K562 (cell line): ENCODE measurements at regions not wholly inside any gene's neighbourhood (a gene's known extent, or its start where the extent isn't known, plus 50 kb on each side); places are given as distances from the start of the nearest gene placed in this dataset.
"Not testable (repeated sequence)": the region's sequence is repeated elsewhere in the genome, so short reads cannot be mapped to it uniquely, and the experiment has no call there.

Experiments used
- CBFB ChIP-seq: sonication (generic); formaldehyde crosslinking; IDR thresholded peaks from 2 replicates; pipeline ENCODE4 v1.4.0; 2020; ENCODE audit warnings: mild to moderate bottlenecking, missing genetic modification reagents
- EZH2 ChIP-seq: IDR thresholded peaks from 2 replicates; pipeline ENCODE4 v1.6.1; 2012; ENCODE audit warnings: low read depth, mild to moderate bottlenecking, inconsistent platforms, low read length, borderline replicate concordance
- RNF2 ChIP-seq: sonication (generic); IDR thresholded peaks from 2 replicates; pipeline ENCODE4 v1.6.1; 2016
- SETDB1 ChIP-seq: IDR thresholded peaks from one replicate; pipeline ENCODE4 v1.6.1; 2012; ENCODE audit warnings: low read length, control low read depth, inconsistent platforms
- ZNF318 ChIP-seq, 2 experiments: fragments of 450-650 bp; IDR thresholded peaks; 2 replicates each; pipeline ENCODE4 v1.6.1; 2016; ENCODE audit warnings: mild to moderate bottlenecking in 2 of 2, borderline replicate concordance in 1 of 2, low read depth in 1 of 2, moderate library complexity in 1 of 2
- ZNF609 ChIP-seq: sonication (generic); formaldehyde crosslinking; IDR thresholded peaks from 2 replicates; pipeline ENCODE4 v1.8.1; 2023; ENCODE audit warnings: missing genetic modification reagents, mild to moderate bottlenecking, borderline replicate concordance

GRCh38 chr7:149962685-149963319 lies 89.0 kb downstream of the ATP6V0E2 start:
- not testable (repeated sequence) for TF ChIP-seq ZNF318 (IDR thresholded peaks at IDR 0.05; ENCODE audit: borderline replicate concordance in 1 of 2, low read depth in 1 of 2); SETDB1; ZNF609; EZH2; CBFB (CRISPR knock-in tag); RNF2
